ENCODE measurements at regions not wholly inside any gene's neighbourhood (a gene's known extent, or its start where the extent isn't known, plus 50 kb on each side); places are given as distances from the start of the nearest gene placed in this dataset.

GRCh38 chr10:111516144-111516543, 439.3 kb downstream of the ADRA2A start:
- TF ChIP-seq POLR2A (IDR thresholded peaks at IDR 0.05), result no peak
- TF ChIP-seq, protein P1, sequence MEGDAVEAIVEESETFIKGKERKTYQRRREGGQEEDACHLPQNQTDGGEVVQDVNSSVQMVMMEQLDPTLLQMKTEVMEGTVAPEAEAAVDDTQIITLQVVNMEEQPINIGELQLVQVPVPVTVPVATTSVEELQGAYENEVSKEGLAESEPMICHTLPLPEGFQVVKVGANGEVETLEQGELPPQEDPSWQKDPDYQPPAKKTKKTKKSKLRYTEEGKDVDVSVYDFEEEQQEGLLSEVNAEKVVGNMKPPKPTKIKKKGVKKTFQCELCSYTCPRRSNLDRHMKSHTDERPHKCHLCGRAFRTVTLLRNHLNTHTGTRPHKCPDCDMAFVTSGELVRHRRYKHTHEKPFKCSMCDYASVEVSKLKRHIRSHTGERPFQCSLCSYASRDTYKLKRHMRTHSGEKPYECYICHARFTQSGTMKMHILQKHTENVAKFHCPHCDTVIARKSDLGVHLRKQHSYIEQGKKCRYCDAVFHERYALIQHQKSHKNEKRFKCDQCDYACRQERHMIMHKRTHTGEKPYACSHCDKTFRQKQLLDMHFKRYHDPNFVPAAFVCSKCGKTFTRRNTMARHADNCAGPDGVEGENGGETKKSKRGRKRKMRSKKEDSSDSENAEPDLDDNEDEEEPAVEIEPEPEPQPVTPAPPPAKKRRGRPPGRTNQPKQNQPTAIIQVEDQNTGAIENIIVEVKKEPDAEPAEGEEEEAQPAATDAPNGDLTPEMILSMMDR (IDR thresholded peaks at IDR 0.05), result no peak
